GM12878 (cell line): ENCODE measurements at regions not wholly inside any gene's neighbourhood (a gene's known extent, or its start where the extent isn't known, plus 50 kb on each side); places are given as distances from the start of the nearest gene placed in this dataset.
"Not testable (repeated sequence)": the region's sequence is repeated elsewhere in the genome, so short reads cannot be mapped to it uniquely, and the experiment has no call there.

ENCODE experiments used
- ATF7 ChIP-seq: fragments of 450-650 bp; IDR thresholded peaks from 2 replicates; pipeline ENCODE4 v1.6.1; 2016; ENCODE audit warnings: low read depth, mild to moderate bottlenecking
- EZH2 ChIP-seq: IDR thresholded peaks from 2 replicates; pipeline ENCODE4 v1.6.1; 2012; ENCODE audit warnings: low read depth, mild to moderate bottlenecking, control low read depth, inconsistent platforms, low read length, borderline replicate concordance; ENCODE audit not compliant: control insufficient read depth
- FOXK2 ChIP-seq: fragments of 450-650 bp; IDR thresholded peaks from 2 replicates; pipeline ENCODE4 v1.6.1; 2017; ENCODE audit warnings: mild to moderate bottlenecking, moderate library complexity
- MEF2B ChIP-seq: fragments of 450-650 bp; IDR thresholded peaks from 2 replicates; pipeline ENCODE4 v1.6.1; 2018; ENCODE audit warnings: mild to moderate bottlenecking, moderate library complexity; ENCODE audit not compliant: partially characterized antibody, poor library complexity, severe bottlenecking
- NFYB ChIP-seq: IDR thresholded peaks from 2 replicates; pipeline ENCODE4 v1.6.1; 2011; ENCODE audit warnings: low read depth, mild to moderate bottlenecking, low read length, improper control_type of control experiment, moderate library complexity; ENCODE audit not compliant: insufficient read depth
- PML ChIP-seq: IDR thresholded peaks from 2 replicates; pipeline ENCODE4 v1.6.1; 2012; ENCODE audit warnings: low read length, inconsistent platforms
- RAD21 ChIP-seq: IDR thresholded peaks from 2 replicates; pipeline ENCODE4 v1.6.1; 2011; ENCODE audit warnings: mild to moderate bottlenecking, low read depth, low read length, moderate library complexity; ENCODE audit not compliant: insufficient read depth
- RELA ChIP-seq: fragments of 450-650 bp; IDR thresholded peaks from 2 replicates; pipeline ENCODE4 v1.8.0; 2014; ENCODE audit warnings: borderline replicate concordance; ENCODE audit not compliant: partially characterized antibody
- TAF1 ChIP-seq: IDR thresholded peaks from 2 replicates; pipeline ENCODE4 v1.6.1; 2011; ENCODE audit warnings: mild to moderate bottlenecking, low read depth, low read length, borderline replicate concordance
- TCF7 ChIP-seq: IDR thresholded peaks from 2 replicates; pipeline ENCODE4 v1.6.1; 2014; ENCODE audit warnings: antibody characterized with exemption, borderline replicate concordance
- TF ChIP-seq, protein P1 (sequence below), 3 experiments: IDR thresholded peaks in 2 of 3; conservative IDR thresholded peaks in 1 of 3; 2 replicates each; pipeline ENCODE4 v1.5.1; 2011; ENCODE audit warnings: low read depth in 3 of 3, low read length in 3 of 3, mild to moderate bottlenecking in 3 of 3, control low read depth in 2 of 3, moderate library complexity in 2 of 3, inconsistent platforms in 1 of 3, mixed read lengths in 1 of 3; ENCODE audit not compliant: control insufficient read depth in 2 of 3, insufficient read depth in 1 of 3; ENCODE audit errors: extremely low read depth in 1 of 3
- TF ChIP-seq, protein P2 (sequence below): IDR thresholded peaks from 2 replicates; pipeline ENCODE4 v1.6.1; 2012; ENCODE audit warnings: mild to moderate bottlenecking, low read depth, low read length
- TF ChIP-seq, protein P3 (sequence below): IDR thresholded peaks from 2 replicates; pipeline ENCODE4 v1.6.1; 2012; ENCODE audit warnings: low read depth, low read length, improper control_type of control experiment

DNA sequence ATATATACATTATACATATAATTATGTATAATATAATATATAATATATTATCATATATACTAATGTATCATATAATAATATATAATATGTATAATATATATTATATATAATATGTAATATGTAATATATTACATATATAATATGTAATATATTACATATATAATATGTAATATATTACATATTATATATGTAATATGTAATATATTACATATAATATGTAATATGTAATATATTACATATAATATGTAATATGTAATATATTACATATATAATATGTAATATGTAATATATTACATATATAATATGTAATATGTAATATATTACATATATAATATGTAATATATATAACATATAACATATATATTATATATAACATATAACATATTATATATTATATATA, 1020.9 kb downstream of the KCNMA1 start:
- TF ChIP-seq, protein P1, sequence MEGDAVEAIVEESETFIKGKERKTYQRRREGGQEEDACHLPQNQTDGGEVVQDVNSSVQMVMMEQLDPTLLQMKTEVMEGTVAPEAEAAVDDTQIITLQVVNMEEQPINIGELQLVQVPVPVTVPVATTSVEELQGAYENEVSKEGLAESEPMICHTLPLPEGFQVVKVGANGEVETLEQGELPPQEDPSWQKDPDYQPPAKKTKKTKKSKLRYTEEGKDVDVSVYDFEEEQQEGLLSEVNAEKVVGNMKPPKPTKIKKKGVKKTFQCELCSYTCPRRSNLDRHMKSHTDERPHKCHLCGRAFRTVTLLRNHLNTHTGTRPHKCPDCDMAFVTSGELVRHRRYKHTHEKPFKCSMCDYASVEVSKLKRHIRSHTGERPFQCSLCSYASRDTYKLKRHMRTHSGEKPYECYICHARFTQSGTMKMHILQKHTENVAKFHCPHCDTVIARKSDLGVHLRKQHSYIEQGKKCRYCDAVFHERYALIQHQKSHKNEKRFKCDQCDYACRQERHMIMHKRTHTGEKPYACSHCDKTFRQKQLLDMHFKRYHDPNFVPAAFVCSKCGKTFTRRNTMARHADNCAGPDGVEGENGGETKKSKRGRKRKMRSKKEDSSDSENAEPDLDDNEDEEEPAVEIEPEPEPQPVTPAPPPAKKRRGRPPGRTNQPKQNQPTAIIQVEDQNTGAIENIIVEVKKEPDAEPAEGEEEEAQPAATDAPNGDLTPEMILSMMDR (IDR thresholded peaks at IDR 0.05 in 2 of 3, conservative IDR thresholded peaks at IDR 0.05 in 1 of 3; ENCODE audit: control insufficient read depth in 2 of 3, extremely low read depth in 1 of 3, insufficient read depth in 1 of 3, low read depth in 3 of 3, low read length in 3 of 3) = not testable (repeated sequence)
- not testable (repeated sequence) for TF ChIP-seq NFYB, MEF2B, RELA, ATF7, TAF1, PML, EZH2, TCF7, RAD21, FOXK2
- TF ChIP-seq, protein P2, sequence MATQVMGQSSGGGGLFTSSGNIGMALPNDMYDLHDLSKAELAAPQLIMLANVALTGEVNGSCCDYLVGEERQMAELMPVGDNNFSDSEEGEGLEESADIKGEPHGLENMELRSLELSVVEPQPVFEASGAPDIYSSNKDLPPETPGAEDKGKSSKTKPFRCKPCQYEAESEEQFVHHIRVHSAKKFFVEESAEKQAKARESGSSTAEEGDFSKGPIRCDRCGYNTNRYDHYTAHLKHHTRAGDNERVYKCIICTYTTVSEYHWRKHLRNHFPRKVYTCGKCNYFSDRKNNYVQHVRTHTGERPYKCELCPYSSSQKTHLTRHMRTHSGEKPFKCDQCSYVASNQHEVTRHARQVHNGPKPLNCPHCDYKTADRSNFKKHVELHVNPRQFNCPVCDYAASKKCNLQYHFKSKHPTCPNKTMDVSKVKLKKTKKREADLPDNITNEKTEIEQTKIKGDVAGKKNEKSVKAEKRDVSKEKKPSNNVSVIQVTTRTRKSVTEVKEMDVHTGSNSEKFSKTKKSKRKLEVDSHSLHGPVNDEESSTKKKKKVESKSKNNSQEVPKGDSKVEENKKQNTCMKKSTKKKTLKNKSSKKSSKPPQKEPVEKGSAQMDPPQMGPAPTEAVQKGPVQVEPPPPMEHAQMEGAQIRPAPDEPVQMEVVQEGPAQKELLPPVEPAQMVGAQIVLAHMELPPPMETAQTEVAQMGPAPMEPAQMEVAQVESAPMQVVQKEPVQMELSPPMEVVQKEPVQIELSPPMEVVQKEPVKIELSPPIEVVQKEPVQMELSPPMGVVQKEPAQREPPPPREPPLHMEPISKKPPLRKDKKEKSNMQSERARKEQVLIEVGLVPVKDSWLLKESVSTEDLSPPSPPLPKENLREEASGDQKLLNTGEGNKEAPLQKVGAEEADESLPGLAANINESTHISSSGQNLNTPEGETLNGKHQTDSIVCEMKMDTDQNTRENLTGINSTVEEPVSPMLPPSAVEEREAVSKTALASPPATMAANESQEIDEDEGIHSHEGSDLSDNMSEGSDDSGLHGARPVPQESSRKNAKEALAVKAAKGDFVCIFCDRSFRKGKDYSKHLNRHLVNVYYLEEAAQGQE = not testable (repeated sequence)
- TF ChIP-seq, protein P3, sequence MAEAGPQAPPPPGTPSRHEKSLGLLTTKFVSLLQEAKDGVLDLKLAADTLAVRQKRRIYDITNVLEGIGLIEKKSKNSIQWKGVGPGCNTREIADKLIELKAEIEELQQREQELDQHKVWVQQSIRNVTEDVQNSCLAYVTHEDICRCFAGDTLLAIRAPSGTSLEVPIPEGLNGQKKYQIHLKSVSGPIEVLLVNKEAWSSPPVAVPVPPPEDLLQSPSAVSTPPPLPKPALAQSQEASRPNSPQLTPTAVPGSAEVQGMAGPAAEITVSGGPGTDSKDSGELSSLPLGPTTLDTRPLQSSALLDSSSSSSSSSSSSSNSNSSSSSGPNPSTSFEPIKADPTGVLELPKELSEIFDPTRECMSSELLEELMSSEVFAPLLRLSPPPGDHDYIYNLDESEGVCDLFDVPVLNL = not testable (repeated sequence)
